H9 (cell line): ENCODE measurements at regions not wholly inside any gene's neighbourhood (a gene's known extent, or its start where the extent isn't known, plus 50 kb on each side); places are given as distances from the start of the nearest gene placed in this dataset.

Source experiments
- DNase-seq: peaks from one replicate; pipeline ENCODE4 v3.0.0-alpha.2; 2017
- H2AFZ ChIP-seq: one replicate; pipeline ENCODE4 v1.6.1; 2013; ENCODE audit warnings: mild to moderate bottlenecking, low read length, control low read depth, moderate library complexity
- H2AK5ac ChIP-seq: 2 replicates; pipeline ENCODE4 v1.6.1; 2013; ENCODE audit warnings: low read length, control low read depth, mixed read lengths; ENCODE audit not compliant: insufficient read length
- H2BK120ac ChIP-seq: one replicate; pipeline ENCODE4 v1.6.1; 2013; ENCODE audit warnings: low read depth, mild to moderate bottlenecking, low read length, control low read depth, inconsistent platforms; ENCODE audit not compliant: poor library complexity, severe bottlenecking
- H2BK12ac ChIP-seq: 2 replicates; pipeline ENCODE4 v1.6.1; 2013; ENCODE audit warnings: low read length, control low read depth, mixed read lengths, low read depth; ENCODE audit not compliant: insufficient read length
- H2BK15ac ChIP-seq: 2 replicates; pipeline ENCODE4 v1.6.1; 2013; ENCODE audit warnings: low read depth, low read length, control low read depth
- H2BK20ac ChIP-seq: one replicate; pipeline ENCODE4 v1.6.1; 2013; ENCODE audit warnings: low read depth, mild to moderate bottlenecking, low read length, control low read depth, inconsistent platforms; ENCODE audit not compliant: poor library complexity, severe bottlenecking
- H2BK5ac ChIP-seq: 2 replicates; pipeline ENCODE4 v1.6.1; 2013; ENCODE audit warnings: low read length, control low read depth, mixed read lengths; ENCODE audit not compliant: insufficient read length
- H3K14ac ChIP-seq: 2 replicates; pipeline ENCODE4 v1.6.1; 2013; ENCODE audit warnings: low read length, control low read depth; ENCODE audit not compliant: insufficient read depth
- H3K18ac ChIP-seq: 2 replicates; pipeline ENCODE4 v1.6.1; 2013; ENCODE audit warnings: low read depth, mild to moderate bottlenecking, mixed read lengths, low read length, control low read depth; ENCODE audit not compliant: insufficient read length
- H3K23ac ChIP-seq: 2 replicates; pipeline ENCODE4 v1.6.1; 2013; ENCODE audit warnings: low read length, control low read depth, mixed read lengths, low read depth; ENCODE audit not compliant: insufficient read length
- H3K23me2 ChIP-seq: 2 replicates; pipeline ENCODE4 v1.6.1; 2013; ENCODE audit warnings: low read depth, mild to moderate bottlenecking, mixed read lengths, low read length, control low read depth; ENCODE audit not compliant: insufficient read length, poor library complexity, severe bottlenecking
- H3K27ac ChIP-seq: 2 replicates; pipeline ENCODE4 v1.5.1; 2013; ENCODE audit warnings: low read length, control low read depth, mixed read lengths, low read depth; ENCODE audit not compliant: insufficient read length
- H3K27me3 ChIP-seq: 2 replicates; pipeline ENCODE4 v1.6.1; 2013; ENCODE audit warnings: low read length, control low read depth, inconsistent platforms; ENCODE audit not compliant: insufficient read depth
- H3K4ac ChIP-seq: 2 replicates; pipeline ENCODE4 v1.6.1; 2013; ENCODE audit warnings: low read depth, mild to moderate bottlenecking, control low read depth, inconsistent platforms, low read length, moderate library complexity
- H3K4me1 ChIP-seq: 2 replicates; pipeline ENCODE4 v1.6.1; 2013; ENCODE audit warnings: low read length, control low read depth, inconsistent platforms; ENCODE audit not compliant: insufficient read depth
- H3K4me2 ChIP-seq: 2 replicates; pipeline ENCODE4 v1.6.1; 2013; ENCODE audit warnings: low read length, control low read depth, mixed read lengths; ENCODE audit not compliant: insufficient read length, insufficient read depth
- H3K56ac ChIP-seq: 2 replicates; pipeline ENCODE4 v1.6.1; 2013; ENCODE audit warnings: low read depth, mild to moderate bottlenecking, mixed read lengths, low read length, control low read depth; ENCODE audit not compliant: insufficient read length
- H3K79me1 ChIP-seq: 2 replicates; pipeline ENCODE4 v1.6.1; 2013; ENCODE audit warnings: low read depth, mild to moderate bottlenecking, moderate library complexity, low read length, control low read depth, inconsistent platforms; ENCODE audit not compliant: insufficient read depth, poor library complexity, severe bottlenecking
- H3K79me2 ChIP-seq: 2 replicates; pipeline ENCODE4 v1.6.1; 2013; ENCODE audit warnings: low read length, control low read depth, inconsistent platforms; ENCODE audit not compliant: insufficient read depth
- H3K9ac ChIP-seq: 2 replicates; pipeline ENCODE4 v1.6.1; 2013; ENCODE audit warnings: low read length, control low read depth, mixed read lengths; ENCODE audit not compliant: insufficient read length; ENCODE audit errors: extremely low read depth
- H3K9me3 ChIP-seq: one replicate; pipeline ENCODE4 v1.6.1; 2013; ENCODE audit warnings: low read depth, low read length, inconsistent platforms; ENCODE audit not compliant: control insufficient read depth
- H3T11ph ChIP-seq: one replicate; pipeline ENCODE4 v1.6.1; 2013; ENCODE audit warnings: mild to moderate bottlenecking, low read length, control low read depth, inconsistent platforms
- H4K20me1 ChIP-seq: one replicate; pipeline ENCODE4 v1.6.1; 2013; ENCODE audit not compliant: control insufficient read depth, insufficient read length, insufficient read depth
- H4K5ac ChIP-seq: 2 replicates; pipeline ENCODE4 v1.6.1; 2013; ENCODE audit warnings: low read depth, mild to moderate bottlenecking, mixed read lengths, low read length, control low read depth; ENCODE audit not compliant: insufficient read length
- H4K8ac ChIP-seq: replicated peaks from 2 replicates; pipeline ENCODE4 v1.6.1; 2013; ENCODE audit warnings: low read length, control low read depth, mixed read lengths, low read depth; ENCODE audit not compliant: insufficient read length
- H4K91ac ChIP-seq: 2 replicates; pipeline ENCODE4 v1.6.1; 2013; ENCODE audit warnings: low read depth, mild to moderate bottlenecking, moderate library complexity, mixed read lengths, low read length, control low read depth; ENCODE audit not compliant: insufficient read length
- H3K27ac Mint-ChIP-seq, 3 experiments: 2 replicates in 2 of 3; 3 replicates in 1 of 3; pipeline ENCODE4 v1.8.0; 2020 to 2021; ENCODE audit warnings: mixed read lengths in 3 of 3, mild to moderate bottlenecking in 1 of 3, moderate library complexity in 1 of 3
- H3K27me3 Mint-ChIP-seq: 2 replicates; pipeline ENCODE4 v1.8.0; 2021; ENCODE audit warnings: low read depth, mild to moderate bottlenecking, moderate library complexity, mixed read lengths
- H3K36me3 Mint-ChIP-seq, 3 experiments: 2 replicates in 2 of 3; 3 replicates in 1 of 3; pipeline ENCODE4 v1.8.0; 2020 to 2021; ENCODE audit warnings: low read depth in 3 of 3, mixed read lengths in 3 of 3; ENCODE audit not compliant: insufficient read depth in 1 of 3
- H3K4me1 Mint-ChIP-seq, 2 experiments: 2 replicates each; pipeline ENCODE4 v1.8.0; 2020; ENCODE audit warnings: mixed read lengths in 2 of 2
- H3K4me3 Mint-ChIP-seq, 2 experiments: 2 replicates in 1 of 2; 3 replicates in 1 of 2; pipeline ENCODE4 v1.8.0; 2020 to 2021; ENCODE audit warnings: mild to moderate bottlenecking in 2 of 2, mixed read lengths in 2 of 2, moderate library complexity in 1 of 2
- H3K9me3 Mint-ChIP-seq, 2 experiments: 2 replicates in 1 of 2; 3 replicates in 1 of 2; pipeline ENCODE4 v1.8.0; 2020; ENCODE audit warnings: mild to moderate bottlenecking in 2 of 2, mixed read lengths in 2 of 2, moderate library complexity in 1 of 2
- CTCF ChIP-seq: fragments of 200-600 bp; sonication (generic); conservative IDR thresholded peaks from 3 replicates; pipeline ENCODE4 v1.8.0; 2021; ENCODE audit warnings: antibody characterized with exemption, mild to moderate bottlenecking
- whole genome bisulfite sequencing: extraction: QIAGEN DNeasy Blood & Tissue Kit; methylation state at CpG from one replicate; pipeline ENCODE4 v1.1.7; 2013; ENCODE audit warnings: missing lambda C conversion rate, low lambda C conversion rate, mixed read lengths; ENCODE audit not compliant: insufficient read length; ENCODE audit errors: extremely low coverage; 5-methylcytosine and 5-hydroxymethylcytosine counted together

- H4K8ac ChIP-seq = no peak overlapping the region
- H4K5ac ChIP-seq = no peak overlapping the region
- no peak overlapping the region for H2BK120ac ChIP-seq
- TF ChIP-seq CTCF = no peak
- no peak overlapping the region for H3K4me3 Mint-ChIP-seq
- no peak overlapping the region for H4K91ac ChIP-seq
- H3K36me3 Mint-ChIP-seq = peaks cover 8 to 25% (median 10%) of the 10 kb centered on the region in 3 experiments
- peaks cover 21 to 25% of the 10 kb centered on the region in 2 experiments for H3K9me3 Mint-ChIP-seq
- H3K23me2 ChIP-seq = no peaks in the 10 kb centered on the region
- no peaks in the 10 kb centered on the region for H3K27me3 ChIP-seq
- peaks cover 14% of the 10 kb centered on the region for H3K9me3 ChIP-seq
- H2AK5ac ChIP-seq = no peak overlapping the region
- H3K23ac ChIP-seq = no peak overlapping the region
- no peak overlapping the region for H3K18ac ChIP-seq
- no peak overlapping the region for H2BK15ac ChIP-seq
- H3K14ac ChIP-seq = no peak overlapping the region
- H3T11ph ChIP-seq = no peak overlapping the region
- no peak overlapping the region for H3K4me2 ChIP-seq
- no peak overlapping the region for H2AFZ ChIP-seq
- H3K4ac ChIP-seq = no peak overlapping the region
- H3K27ac Mint-ChIP-seq = no peak overlapping the region
- no peaks in the 10 kb centered on the region for H3K79me2 ChIP-seq
- no peaks in the 10 kb centered on the region for H3K4me1 Mint-ChIP-seq
- H3K27me3 Mint-ChIP-seq = no peaks in the 10 kb centered on the region; the same call in 1 of the 2 replicates
- H2BK12ac ChIP-seq = no peak overlapping the region
- DNase-seq = no peak
- no peak overlapping the region for H3K27ac ChIP-seq
- WGBS = no CpG with 5 or more reads among the region's 3 CpGs
- H3K56ac ChIP-seq = no peak overlapping the region
- no peak overlapping the region for H3K9ac ChIP-seq
- H2BK20ac ChIP-seq = no peak overlapping the region
- H4K20me1 ChIP-seq = no peaks in the 10 kb centered on the region
- no peak overlapping the region for H2BK5ac ChIP-seq
- no peaks in the 10 kb centered on the region for H3K4me1 ChIP-seq
- no peaks in the 10 kb centered on the region for H3K79me1 ChIP-seq
Measured at GRCh38 chr11:103649401-103649895, 387.0 kb upstream of the DDI1 start.
